ENCODE measurements at regions not wholly inside any gene's neighbourhood (a gene's known extent, or its start where the extent isn't known, plus 50 kb on each side); places are given as distances from the start of the nearest gene placed in this dataset.

GRCh38 chrX:45795546-45795945 is 594.9 kb upstream of the DIPK2B start:
- Mint-ChIP-seq H3K27ac (no peak overlapping the region), H3K9me3 (no peaks in the 10 kb centered on the region), H3K4me1 (peaks cover 63% of the 10 kb centered on the region), H3K4me3 (no peak overlapping the region), H3K27me3 (no peaks in the 10 kb centered on the region), H3K36me3 (ENCODE audit: low read depth) (peaks cover 66% of the 10 kb centered on the region)
- intact Hi-C loops (cut with micrococcal nuclease): no loop called here
- DNase-seq: no peak

GRCh38 chrX:45794995-45795337 is 594.3 kb upstream of the DIPK2B start:
- intact Hi-C loops (cut with micrococcal nuclease): no loop called here
- peaks cover 64% of the 10 kb centered on the region for H3K4me1 Mint-ChIP-seq
- no peaks in the 10 kb centered on the region for H3K9me3 Mint-ChIP-seq
- H3K27me3 Mint-ChIP-seq: no peaks in the 10 kb centered on the region
- no peak overlapping the region for H3K4me3 Mint-ChIP-seq
- H3K36me3 Mint-ChIP-seq (ENCODE audit: low read depth): peaks cover 68% of the 10 kb centered on the region
- peak overlapping the region; percentile 67 for H3K27ac Mint-ChIP-seq
- DNase-seq: no peak

- Mint-ChIP-seq H3K36me3 (ENCODE audit: low read depth) (peaks cover 64% of the 10 kb centered on the region), H3K4me1 (peaks cover 61% of the 10 kb centered on the region), H3K27ac (peak overlapping the region; percentile 67), H3K27me3 (no peaks in the 10 kb centered on the region), H3K4me3 (no peak overlapping the region), H3K9me3 (no peaks in the 10 kb centered on the region)
- peak; percentile 38 for DNase-seq
- intact Hi-C loops (cut with micrococcal nuclease): no loop called here
Observed at GRCh38 chrX:45794323-45794994, 593.8 kb upstream of the DIPK2B start.

DNA sequence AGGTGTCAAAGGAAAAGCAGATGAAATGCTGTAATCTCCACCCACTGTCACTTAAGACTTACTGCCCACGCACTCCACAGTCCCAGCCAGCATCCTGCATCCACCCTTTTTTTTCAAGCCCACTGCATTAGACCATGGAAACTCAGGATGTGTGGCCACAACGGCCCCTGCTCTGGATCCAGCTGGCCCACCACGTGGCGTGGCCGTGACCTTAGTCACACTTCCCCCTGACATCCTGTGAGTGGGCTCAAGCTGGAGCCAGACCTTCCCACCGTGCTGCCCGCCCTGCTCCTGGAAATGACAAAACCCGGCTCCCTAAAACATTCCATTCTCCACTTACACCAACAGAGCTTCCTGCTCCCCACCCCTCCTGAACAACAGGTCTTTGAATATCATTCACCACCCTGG is 588.3 kb upstream of the DIPK2B start:
- intact Hi-C loops (cut with micrococcal nuclease): no loop called here
- H3K27me3 Mint-ChIP-seq: no peaks in the 10 kb centered on the region
- no peaks in the 10 kb centered on the region for H3K9me3 Mint-ChIP-seq
- peak overlapping the region; percentile 84 for H3K27ac Mint-ChIP-seq
- peaks cover 55% of the 10 kb centered on the region for H3K4me1 Mint-ChIP-seq
- peaks cover 58% of the 10 kb centered on the region for H3K36me3 Mint-ChIP-seq (ENCODE audit: low read depth)
- DNase-seq: no peak
- H3K4me3 Mint-ChIP-seq: peak overlapping the region; percentile 49

DNA sequence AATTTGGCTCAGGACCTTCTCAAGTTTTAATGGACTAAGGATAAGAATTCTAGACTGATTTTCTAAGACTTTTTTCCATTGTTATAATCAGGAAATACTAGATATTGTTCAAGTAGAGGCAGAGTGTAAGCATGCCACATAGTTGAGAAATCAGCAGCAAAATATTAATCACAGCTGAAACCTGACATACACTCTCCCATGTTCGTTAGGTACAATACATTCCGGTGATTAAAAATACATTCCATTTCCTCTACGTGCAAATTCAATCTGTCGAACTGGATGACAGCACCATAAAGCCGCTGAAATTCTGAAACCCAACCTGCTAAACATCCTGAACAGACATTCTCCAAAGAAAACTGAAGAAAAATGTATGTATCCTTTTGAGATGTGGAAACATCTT is 587.6 kb upstream of the DIPK2B start:
- intact Hi-C loops (cut with micrococcal nuclease): no loop called here
- Mint-ChIP-seq H3K27ac (no peak overlapping the region), H3K4me3 (peak overlapping the region; percentile 49), H3K9me3 (no peaks in the 10 kb centered on the region), H3K4me1 (peaks cover 51% of the 10 kb centered on the region), H3K36me3 (ENCODE audit: low read depth) (peaks cover 58% of the 10 kb centered on the region), H3K27me3 (no peaks in the 10 kb centered on the region)
- no peak for DNase-seq

- Mint-ChIP-seq H3K4me3 (no peak overlapping the region), H3K36me3 (ENCODE audit: low read depth) (peaks cover 62% of the 10 kb centered on the region), H3K27ac (peak overlapping the region; percentile 16), H3K9me3 (peaks cover 7% of the 10 kb centered on the region), H3K27me3 (no peaks in the 10 kb centered on the region), H3K4me1 (peaks cover 49% of the 10 kb centered on the region)
- intact Hi-C loops (cut with micrococcal nuclease): no loop called here
- DNase-seq: no peak
Observed at GRCh38 chrX:45784590-45784989, 583.9 kb upstream of the DIPK2B start.

DNA sequence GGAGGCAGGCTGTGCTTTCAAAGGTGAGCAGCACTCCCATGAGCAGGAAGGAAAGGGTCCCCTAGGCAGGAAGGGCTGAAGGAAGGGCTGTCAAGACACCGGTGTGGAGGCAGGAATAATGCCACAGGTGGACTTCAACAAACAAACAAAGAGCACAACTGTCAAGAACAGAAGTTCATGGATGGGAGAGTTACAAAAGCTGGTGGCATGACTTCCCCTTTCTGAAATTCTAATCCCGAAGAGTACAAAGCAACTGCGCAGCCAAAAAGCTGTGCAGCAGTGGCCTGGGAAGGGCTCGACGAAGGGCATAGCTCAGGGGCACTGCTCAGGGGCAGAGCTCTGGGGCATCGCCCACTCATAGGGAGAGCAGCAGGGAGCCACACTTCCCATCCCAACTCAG is 582.3 kb upstream of the DIPK2B start:
- intact Hi-C loops (cut with micrococcal nuclease): no loop called here
- Mint-ChIP-seq H3K27me3 (no peaks in the 10 kb centered on the region), H3K4me3 (no peak overlapping the region), H3K9me3 (peaks cover 10% of the 10 kb centered on the region), H3K36me3 (ENCODE audit: low read depth) (peaks cover 63% of the 10 kb centered on the region), H3K4me1 (peaks cover 53% of the 10 kb centered on the region), H3K27ac (peak overlapping the region; percentile 15)
- no peak for DNase-seq

DNA sequence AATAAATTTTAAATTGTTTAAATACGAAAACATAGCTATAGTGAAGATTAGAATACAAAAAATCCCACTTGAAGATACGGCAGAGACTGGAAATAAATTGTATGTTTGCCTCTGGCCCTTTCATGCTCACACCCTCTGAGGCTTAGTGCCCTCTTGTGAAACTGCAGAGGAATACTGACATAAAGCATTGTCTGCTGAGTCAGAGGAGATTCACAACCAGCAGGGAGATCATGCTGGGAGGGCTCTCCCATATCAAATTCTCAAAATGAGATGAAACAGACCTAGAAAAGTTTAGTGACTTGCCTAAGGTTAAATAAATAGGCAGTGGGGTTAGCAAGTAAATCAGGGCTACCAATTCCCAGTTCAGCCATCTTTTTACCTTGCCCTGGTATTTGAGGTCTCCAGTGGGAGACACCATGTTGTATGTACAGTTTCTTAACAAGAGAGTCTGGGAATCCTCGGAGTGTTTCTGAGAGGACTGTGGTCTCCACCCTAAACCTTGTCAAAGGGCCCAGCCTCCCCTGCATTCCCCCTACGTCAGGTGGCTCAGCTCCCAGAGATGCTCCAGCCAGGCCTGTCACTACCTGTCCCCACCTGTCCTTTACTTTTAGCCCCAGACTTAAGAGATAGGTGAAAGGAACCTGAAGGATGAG is 581.4 kb upstream of the DIPK2B start:
- no peaks in the 10 kb centered on the region for H3K27me3 Mint-ChIP-seq
- peaks cover 57% of the 10 kb centered on the region for H3K4me1 Mint-ChIP-seq
- DNase-seq: no peak
- peaks cover 65% of the 10 kb centered on the region for H3K36me3 Mint-ChIP-seq (ENCODE audit: low read depth)
- no peak overlapping the region for H3K4me3 Mint-ChIP-seq
- intact Hi-C loops (cut with micrococcal nuclease): no loop called here
- H3K9me3 Mint-ChIP-seq: peaks cover 10% of the 10 kb centered on the region
- peak overlapping the region; percentile 62 for H3K27ac Mint-ChIP-seq

- Mint-ChIP-seq H3K4me3 (no peak overlapping the region), H3K4me1 (peaks cover 61% of the 10 kb centered on the region), H3K36me3 (ENCODE audit: low read depth) (peaks cover 52% of the 10 kb centered on the region), H3K27me3 (no peaks in the 10 kb centered on the region), H3K9me3 (peaks cover 10% of the 10 kb centered on the region), H3K27ac (no peak overlapping the region)
- DNase-seq: no peak
- intact Hi-C loops (cut with micrococcal nuclease): no loop called here
Observed at GRCh38 chrX:45778616-45779015, 577.9 kb upstream of the DIPK2B start.

DNA sequence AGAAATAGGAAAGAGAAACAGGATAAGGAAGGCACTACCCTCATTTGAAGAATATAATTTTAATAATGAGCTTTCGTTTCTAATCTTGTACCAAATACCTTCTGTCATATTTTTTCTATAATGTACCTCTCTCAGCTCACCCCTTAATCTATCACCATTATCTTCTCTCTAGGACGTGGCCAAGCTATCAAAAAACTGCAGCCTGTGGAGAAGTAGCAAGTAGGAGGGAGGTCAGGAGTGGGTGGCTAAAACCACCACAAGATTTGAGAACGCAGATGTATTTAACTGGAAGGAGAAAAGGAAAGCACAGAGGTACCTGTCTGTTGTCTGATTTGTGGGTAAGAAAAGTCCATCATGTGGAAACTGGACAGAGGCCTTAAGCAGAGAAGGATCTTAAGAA is 576.7 kb upstream of the DIPK2B start:
- H3K9me3 Mint-ChIP-seq: peaks cover 10% of the 10 kb centered on the region
- peaks cover 63% of the 10 kb centered on the region for H3K4me1 Mint-ChIP-seq
- H3K4me3 Mint-ChIP-seq: peak overlapping the region; percentile 48
- DNase-seq: no peak
- no peaks in the 10 kb centered on the region for H3K27me3 Mint-ChIP-seq
- intact Hi-C loops (cut with micrococcal nuclease): no loop called here
- peak overlapping the region; percentile 67 for H3K27ac Mint-ChIP-seq
- peaks cover 47% of the 10 kb centered on the region for H3K36me3 Mint-ChIP-seq (ENCODE audit: low read depth)

DNA sequence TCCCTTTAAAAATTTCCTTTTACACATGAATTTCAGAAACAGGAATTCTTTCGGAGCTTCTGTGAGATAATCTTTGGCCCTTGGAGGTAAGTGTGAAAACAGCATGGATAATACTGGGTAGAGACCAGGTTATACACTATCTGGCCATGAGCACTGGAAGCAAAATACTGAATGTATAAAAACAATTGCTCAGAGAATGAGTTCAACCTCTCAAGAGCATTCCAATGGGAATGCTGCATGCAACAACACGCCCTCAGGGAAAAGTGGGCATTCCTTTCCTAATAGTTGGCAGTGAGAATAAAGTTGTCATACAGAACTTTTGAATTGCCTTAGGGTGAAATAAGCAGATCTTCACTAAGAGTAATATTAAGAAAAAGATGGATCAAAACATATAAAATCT is 574.8 kb upstream of the DIPK2B start:
- Mint-ChIP-seq H3K27me3 (no peaks in the 10 kb centered on the region), H3K36me3 (ENCODE audit: low read depth) (peaks cover 46% of the 10 kb centered on the region), H3K4me1 (peaks cover 75% of the 10 kb centered on the region), H3K27ac (no peak overlapping the region), H3K9me3 (peaks cover 10% of the 10 kb centered on the region), H3K4me3 (peak overlapping the region; percentile 33)
- intact Hi-C loops (cut with micrococcal nuclease): no loop called here
- no peak for DNase-seq

GRCh38 chrX:45774961-45775360 is 574.3 kb upstream of the DIPK2B start:
- H3K36me3 Mint-ChIP-seq (ENCODE audit: low read depth): peaks cover 44% of the 10 kb centered on the region
- peaks cover 73% of the 10 kb centered on the region for H3K4me1 Mint-ChIP-seq
- H3K27me3 Mint-ChIP-seq: no peaks in the 10 kb centered on the region
- peak overlapping the region; percentile 24 for H3K27ac Mint-ChIP-seq
- H3K4me3 Mint-ChIP-seq: peak overlapping the region; percentile 33
- intact Hi-C loops (cut with micrococcal nuclease): no loop called here
- H3K9me3 Mint-ChIP-seq: peaks cover 7% of the 10 kb centered on the region
- DNase-seq: no peak

- Mint-ChIP-seq H3K27ac (no peak overlapping the region), H3K4me3 (no peak overlapping the region), H3K27me3 (no peaks in the 10 kb centered on the region), H3K4me1 (peaks cover 59% of the 10 kb centered on the region), H3K9me3 (no peaks in the 10 kb centered on the region), H3K36me3 (ENCODE audit: low read depth) (peaks cover 46% of the 10 kb centered on the region)
- intact Hi-C loops (cut with micrococcal nuclease): no loop called here
- no peak for DNase-seq
Observed at GRCh38 chrX:45773572-45773971, 572.9 kb upstream of the DIPK2B start.

GRCh38 chrX:45771560-45772340 is 571.1 kb upstream of the DIPK2B start:
- peak overlapping the region; percentile 91 for H3K27ac Mint-ChIP-seq
- no peaks in the 10 kb centered on the region for H3K27me3 Mint-ChIP-seq
- H3K9me3 Mint-ChIP-seq: no peaks in the 10 kb centered on the region
- H3K4me3 Mint-ChIP-seq: peak overlapping the region; percentile 84
- DNase-seq: peak; percentile 87
- H3K4me1 Mint-ChIP-seq: peaks cover 47% of the 10 kb centered on the region
- intact Hi-C loops (cut with micrococcal nuclease): loop anchor here (2.0 kb wide), 1 partner anchor 61 kb away; no protein-coding TSS in a partner anchor
- H3K36me3 Mint-ChIP-seq (ENCODE audit: low read depth): peaks cover 52% of the 10 kb centered on the region
